ENCODE measurements at regions not wholly inside any gene's neighbourhood (a gene's known extent, or its start where the extent isn't known, plus 50 kb on each side); places are given as distances from the start of the nearest gene placed in this dataset.

GRCh38 chr22:27690599-27690998 lies 111.0 kb downstream of the MN1 start:
- TF ChIP-seq POLR2A (IDR thresholded peaks at IDR 0.05): no peak
- TF ChIP-seq, protein P1, sequence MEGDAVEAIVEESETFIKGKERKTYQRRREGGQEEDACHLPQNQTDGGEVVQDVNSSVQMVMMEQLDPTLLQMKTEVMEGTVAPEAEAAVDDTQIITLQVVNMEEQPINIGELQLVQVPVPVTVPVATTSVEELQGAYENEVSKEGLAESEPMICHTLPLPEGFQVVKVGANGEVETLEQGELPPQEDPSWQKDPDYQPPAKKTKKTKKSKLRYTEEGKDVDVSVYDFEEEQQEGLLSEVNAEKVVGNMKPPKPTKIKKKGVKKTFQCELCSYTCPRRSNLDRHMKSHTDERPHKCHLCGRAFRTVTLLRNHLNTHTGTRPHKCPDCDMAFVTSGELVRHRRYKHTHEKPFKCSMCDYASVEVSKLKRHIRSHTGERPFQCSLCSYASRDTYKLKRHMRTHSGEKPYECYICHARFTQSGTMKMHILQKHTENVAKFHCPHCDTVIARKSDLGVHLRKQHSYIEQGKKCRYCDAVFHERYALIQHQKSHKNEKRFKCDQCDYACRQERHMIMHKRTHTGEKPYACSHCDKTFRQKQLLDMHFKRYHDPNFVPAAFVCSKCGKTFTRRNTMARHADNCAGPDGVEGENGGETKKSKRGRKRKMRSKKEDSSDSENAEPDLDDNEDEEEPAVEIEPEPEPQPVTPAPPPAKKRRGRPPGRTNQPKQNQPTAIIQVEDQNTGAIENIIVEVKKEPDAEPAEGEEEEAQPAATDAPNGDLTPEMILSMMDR (IDR thresholded peaks at IDR 0.05): no peak
- TF ChIP-seq EP300 (IDR thresholded peaks at IDR 0.05): no peak

All from stomach (tissue), 4 donors.